Retinal pigment epithelial cell (primary cell): ENCODE measurements at regions not wholly inside any gene's neighbourhood (a gene's known extent, or its start where the extent isn't known, plus 50 kb on each side); places are given as distances from the start of the nearest gene placed in this dataset.

Source experiments
- DNase-seq: peaks from one replicate; pipeline ENCODE4 v3.0.0-alpha.2; 2010; ENCODE audit warnings: low read depth
- H3K4me3 ChIP-seq: 2 replicates; pipeline ENCODE4 v1.5.1; 2011; ENCODE audit warnings: mild to moderate bottlenecking, low read length, control low read depth, moderate library complexity
- CTCF ChIP-seq: conservative IDR thresholded peaks from 2 replicates; pipeline ENCODE4 v1.5.1; 2011; ENCODE audit warnings: low read depth, low read length, control low read depth, inconsistent platforms

GRCh38 chr10:3537518-3537917, 247.5 kb downstream of the KLF6 start:
- no peak overlapping the region for H3K4me3 ChIP-seq
- no peak for DNase-seq
- no peak for TF ChIP-seq CTCF

- no peak overlapping the region for H3K4me3 ChIP-seq
- DNase-seq, result no peak
- no peak for TF ChIP-seq CTCF
Observed at GRCh38 chr10:3535001-3535400, 250.0 kb downstream of the KLF6 start.

GRCh38 chr10:3534433-3534832, 250.6 kb downstream of the KLF6 start:
- no peak overlapping the region for H3K4me3 ChIP-seq
- no peak for TF ChIP-seq CTCF
- no peak for DNase-seq

GRCh38 chr10:3533296-3533695, 251.7 kb downstream of the KLF6 start:
- no peak for TF ChIP-seq CTCF
- no peak for DNase-seq
- H3K4me3 ChIP-seq, result no peak overlapping the region

- no peak for TF ChIP-seq CTCF
- DNase-seq, result no peak
- no peak overlapping the region for H3K4me3 ChIP-seq
Observed at GRCh38 chr10:3532644-3533043, 252.4 kb downstream of the KLF6 start.

- no peak overlapping the region for H3K4me3 ChIP-seq
- DNase-seq, result no peak
- no peak for TF ChIP-seq CTCF
Observed at GRCh38 chr10:3531670-3532069, 253.3 kb downstream of the KLF6 start.

GRCh38 chr10:3530783-3531645, 254.0 kb downstream of the KLF6 start:
- no peak for DNase-seq
- TF ChIP-seq CTCF, result no peak
- H3K4me3 ChIP-seq, result no peak overlapping the region
